ENCODE measurements at regions not wholly inside any gene's neighbourhood (a gene's known extent, or its start where the extent isn't known, plus 50 kb on each side); places are given as distances from the start of the nearest gene placed in this dataset.

DNA sequence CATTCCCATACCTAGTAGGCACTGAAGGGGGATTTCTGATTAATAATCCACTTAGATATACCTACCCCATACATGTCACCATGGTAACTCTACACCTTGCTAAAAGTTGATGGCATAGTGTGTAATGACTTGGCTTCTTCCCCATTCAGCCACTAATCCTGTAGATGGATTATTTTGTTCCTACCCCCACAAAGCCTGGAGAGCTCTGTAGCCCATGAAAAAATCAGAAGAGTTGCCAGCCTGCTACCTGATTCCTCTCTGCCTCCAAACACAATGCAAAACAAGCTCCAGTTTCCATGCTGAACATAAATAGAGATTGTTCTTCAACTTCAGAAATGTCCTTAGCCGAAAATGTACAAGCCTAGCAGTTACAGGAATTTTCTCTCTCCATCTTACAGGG is 98.9 kb upstream of the PFN2 start:
- no peak for TF ChIP-seq SMC3 (conservative IDR thresholded peaks at IDR 0.05; ENCODE audit: insufficient read depth, low read depth, low read length)
- no peak for TF ChIP-seq CEBPB (tag; IDR thresholded peaks at IDR 0.05)
- no peak for TF ChIP-seq MTA2 (IDR thresholded peaks at IDR 0.05; ENCODE audit: low read depth)
- TF ChIP-seq, protein P1, sequence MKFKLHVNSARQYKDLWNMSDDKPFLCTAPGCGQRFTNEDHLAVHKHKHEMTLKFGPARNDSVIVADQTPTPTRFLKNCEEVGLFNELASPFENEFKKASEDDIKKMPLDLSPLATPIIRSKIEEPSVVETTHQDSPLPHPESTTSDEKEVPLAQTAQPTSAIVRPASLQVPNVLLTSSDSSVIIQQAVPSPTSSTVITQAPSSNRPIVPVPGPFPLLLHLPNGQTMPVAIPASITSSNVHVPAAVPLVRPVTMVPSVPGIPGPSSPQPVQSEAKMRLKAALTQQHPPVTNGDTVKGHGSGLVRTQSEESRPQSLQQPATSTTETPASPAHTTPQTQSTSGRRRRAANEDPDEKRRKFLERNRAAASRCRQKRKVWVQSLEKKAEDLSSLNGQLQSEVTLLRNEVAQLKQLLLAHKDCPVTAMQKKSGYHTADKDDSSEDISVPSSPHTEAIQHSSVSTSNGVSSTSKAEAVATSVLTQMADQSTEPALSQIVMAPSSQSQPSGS (CRISPR knock-in tag; IDR thresholded peaks at IDR 0.05) = no peak
- TF ChIP-seq, protein P2, sequence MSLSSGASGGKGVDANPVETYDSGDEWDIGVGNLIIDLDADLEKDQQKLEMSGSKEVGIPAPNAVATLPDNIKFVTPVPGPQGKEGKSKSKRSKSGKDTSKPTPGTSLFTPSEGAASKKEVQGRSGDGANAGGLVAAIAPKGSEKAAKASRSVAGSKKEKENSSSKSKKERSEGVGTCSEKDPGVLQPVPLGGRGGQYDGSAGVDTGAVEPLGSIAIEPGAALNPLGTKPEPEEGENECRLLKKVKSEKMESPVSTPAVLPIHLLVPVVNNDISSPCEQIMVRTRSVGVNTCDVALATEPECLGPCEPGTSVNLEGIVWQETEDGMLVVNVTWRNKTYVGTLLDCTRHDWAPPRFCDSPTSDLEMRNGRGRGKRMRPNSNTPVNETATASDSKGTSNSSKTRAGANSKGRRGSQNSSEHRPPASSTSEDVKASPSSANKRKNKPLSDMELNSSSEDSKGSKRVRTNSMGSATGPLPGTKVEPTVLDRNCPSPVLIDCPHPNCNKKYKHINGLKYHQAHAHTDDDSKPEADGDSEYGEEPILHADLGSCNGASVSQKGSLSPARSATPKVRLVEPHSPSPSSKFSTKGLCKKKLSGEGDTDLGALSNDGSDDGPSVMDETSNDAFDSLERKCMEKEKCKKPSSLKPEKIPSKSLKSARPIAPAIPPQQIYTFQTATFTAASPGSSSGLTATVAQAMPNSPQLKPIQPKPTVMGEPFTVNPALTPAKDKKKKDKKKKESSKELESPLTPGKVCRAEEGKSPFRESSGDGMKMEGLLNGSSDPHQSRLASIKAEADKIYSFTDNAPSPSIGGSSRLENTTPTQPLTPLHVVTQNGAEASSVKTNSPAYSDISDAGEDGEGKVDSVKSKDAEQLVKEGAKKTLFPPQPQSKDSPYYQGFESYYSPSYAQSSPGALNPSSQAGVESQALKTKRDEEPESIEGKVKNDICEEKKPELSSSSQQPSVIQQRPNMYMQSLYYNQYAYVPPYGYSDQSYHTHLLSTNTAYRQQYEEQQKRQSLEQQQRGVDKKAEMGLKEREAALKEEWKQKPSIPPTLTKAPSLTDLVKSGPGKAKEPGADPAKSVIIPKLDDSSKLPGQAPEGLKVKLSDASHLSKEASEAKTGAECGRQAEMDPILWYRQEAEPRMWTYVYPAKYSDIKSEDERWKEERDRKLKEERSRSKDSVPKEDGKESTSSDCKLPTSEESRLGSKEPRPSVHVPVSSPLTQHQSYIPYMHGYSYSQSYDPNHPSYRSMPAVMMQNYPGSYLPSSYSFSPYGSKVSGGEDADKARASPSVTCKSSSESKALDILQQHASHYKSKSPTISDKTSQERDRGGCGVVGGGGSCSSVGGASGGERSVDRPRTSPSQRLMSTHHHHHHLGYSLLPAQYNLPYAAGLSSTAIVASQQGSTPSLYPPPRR (CRISPR knock-in tag; IDR thresholded peaks at IDR 0.05; ENCODE audit: borderline replicate concordance) = no peak
- TF ChIP-seq, protein P3, sequence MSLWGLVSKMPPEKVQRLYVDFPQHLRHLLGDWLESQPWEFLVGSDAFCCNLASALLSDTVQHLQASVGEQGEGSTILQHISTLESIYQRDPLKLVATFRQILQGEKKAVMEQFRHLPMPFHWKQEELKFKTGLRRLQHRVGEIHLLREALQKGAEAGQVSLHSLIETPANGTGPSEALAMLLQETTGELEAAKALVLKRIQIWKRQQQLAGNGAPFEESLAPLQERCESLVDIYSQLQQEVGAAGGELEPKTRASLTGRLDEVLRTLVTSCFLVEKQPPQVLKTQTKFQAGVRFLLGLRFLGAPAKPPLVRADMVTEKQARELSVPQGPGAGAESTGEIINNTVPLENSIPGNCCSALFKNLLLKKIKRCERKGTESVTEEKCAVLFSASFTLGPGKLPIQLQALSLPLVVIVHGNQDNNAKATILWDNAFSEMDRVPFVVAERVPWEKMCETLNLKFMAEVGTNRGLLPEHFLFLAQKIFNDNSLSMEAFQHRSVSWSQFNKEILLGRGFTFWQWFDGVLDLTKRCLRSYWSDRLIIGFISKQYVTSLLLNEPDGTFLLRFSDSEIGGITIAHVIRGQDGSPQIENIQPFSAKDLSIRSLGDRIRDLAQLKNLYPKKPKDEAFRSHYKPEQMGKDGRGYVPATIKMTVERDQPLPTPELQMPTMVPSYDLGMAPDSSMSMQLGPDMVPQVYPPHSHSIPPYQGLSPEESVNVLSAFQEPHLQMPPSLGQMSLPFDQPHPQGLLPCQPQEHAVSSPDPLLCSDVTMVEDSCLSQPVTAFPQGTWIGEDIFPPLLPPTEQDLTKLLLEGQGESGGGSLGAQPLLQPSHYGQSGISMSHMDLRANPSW (CRISPR knock-in tag; IDR thresholded peaks at IDR 0.05) = no peak
- TF ChIP-seq ZNF263 (CRISPR knock-in tag; IDR thresholded peaks at IDR 0.05; ENCODE audit: borderline replicate concordance) = no peak
- TF ChIP-seq, protein P4, sequence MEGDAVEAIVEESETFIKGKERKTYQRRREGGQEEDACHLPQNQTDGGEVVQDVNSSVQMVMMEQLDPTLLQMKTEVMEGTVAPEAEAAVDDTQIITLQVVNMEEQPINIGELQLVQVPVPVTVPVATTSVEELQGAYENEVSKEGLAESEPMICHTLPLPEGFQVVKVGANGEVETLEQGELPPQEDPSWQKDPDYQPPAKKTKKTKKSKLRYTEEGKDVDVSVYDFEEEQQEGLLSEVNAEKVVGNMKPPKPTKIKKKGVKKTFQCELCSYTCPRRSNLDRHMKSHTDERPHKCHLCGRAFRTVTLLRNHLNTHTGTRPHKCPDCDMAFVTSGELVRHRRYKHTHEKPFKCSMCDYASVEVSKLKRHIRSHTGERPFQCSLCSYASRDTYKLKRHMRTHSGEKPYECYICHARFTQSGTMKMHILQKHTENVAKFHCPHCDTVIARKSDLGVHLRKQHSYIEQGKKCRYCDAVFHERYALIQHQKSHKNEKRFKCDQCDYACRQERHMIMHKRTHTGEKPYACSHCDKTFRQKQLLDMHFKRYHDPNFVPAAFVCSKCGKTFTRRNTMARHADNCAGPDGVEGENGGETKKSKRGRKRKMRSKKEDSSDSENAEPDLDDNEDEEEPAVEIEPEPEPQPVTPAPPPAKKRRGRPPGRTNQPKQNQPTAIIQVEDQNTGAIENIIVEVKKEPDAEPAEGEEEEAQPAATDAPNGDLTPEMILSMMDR (IDR thresholded peaks at IDR 0.05 in 2 of 3, conservative IDR thresholded peaks at IDR 0.05 in 1 of 3; ENCODE audit: insufficient read depth in 2 of 3, low read depth in 1 of 3, low read length in 3 of 3) = no peak
- TF ChIP-seq SP2 (IDR thresholded peaks at IDR 0.05; ENCODE audit: extremely low read depth, low read depth, low read length, poor library complexity, severe bottlenecking) = no peak
- TF ChIP-seq JUN (IDR thresholded peaks at IDR 0.05; ENCODE audit: borderline replicate concordance, low read depth, low read length) = no peak
- TF ChIP-seq JUN (CRISPR knock-in tag; IDR thresholded peaks at IDR 0.05; ENCODE audit: borderline replicate concordance) = no peak
- TF ChIP-seq ETV6 (IDR thresholded peaks at IDR 0.05; ENCODE audit: borderline replicate concordance in 1 of 2, low read depth in 2 of 2, low read length in 1 of 2) = no peak
- TF ChIP-seq ETV6 (CRISPR knock-in tag; IDR thresholded peaks at IDR 0.05; ENCODE audit: borderline replicate concordance) = no peak
